Effector memory CD4-positive, alpha-beta T cell (primary cell): ENCODE measurements at regions not wholly inside any gene's neighbourhood (a gene's known extent, or its start where the extent isn't known, plus 50 kb on each side); places are given as distances from the start of the nearest gene placed in this dataset.

ENCODE experiments used
- DNase-seq, 3 donors: peaks; one replicate each; pipeline ENCODE4 v3.0.0-alpha.2; 2020
- H3K27ac ChIP-seq: 2 replicates; pipeline ENCODE4 v1.7.0; 2013; ENCODE audit warnings: mild to moderate bottlenecking, low read length, moderate library complexity; ENCODE audit not compliant: insufficient read depth, poor library complexity, severe bottlenecking
- H3K27me3 ChIP-seq: replicated peaks from 2 replicates; pipeline ENCODE4 v1.7.0; 2013; ENCODE audit warnings: mild to moderate bottlenecking, low read length; ENCODE audit not compliant: insufficient read depth, control insufficient read depth, poor library complexity, severe bottlenecking
- H3K36me3 ChIP-seq: 2 replicates; pipeline ENCODE4 v1.7.0; 2013; ENCODE audit warnings: mild to moderate bottlenecking, low read length, moderate library complexity; ENCODE audit not compliant: control insufficient read depth, insufficient read depth
- H3K4me1 ChIP-seq: 2 replicates; pipeline ENCODE4 v1.7.0; 2013; ENCODE audit warnings: low read length, mild to moderate bottlenecking; ENCODE audit not compliant: control insufficient read depth, insufficient read depth, poor library complexity, severe bottlenecking
- H3K4me3 ChIP-seq: 2 replicates; pipeline ENCODE4 v1.7.0; 2013; ENCODE audit warnings: low read length, low read depth, mild to moderate bottlenecking; ENCODE audit not compliant: insufficient read depth, poor library complexity, severe bottlenecking
- H3K9me3 ChIP-seq: 2 replicates; pipeline ENCODE4 v1.7.0; 2013; ENCODE audit warnings: mild to moderate bottlenecking, low read length, moderate library complexity; ENCODE audit not compliant: control insufficient read depth

DNA sequence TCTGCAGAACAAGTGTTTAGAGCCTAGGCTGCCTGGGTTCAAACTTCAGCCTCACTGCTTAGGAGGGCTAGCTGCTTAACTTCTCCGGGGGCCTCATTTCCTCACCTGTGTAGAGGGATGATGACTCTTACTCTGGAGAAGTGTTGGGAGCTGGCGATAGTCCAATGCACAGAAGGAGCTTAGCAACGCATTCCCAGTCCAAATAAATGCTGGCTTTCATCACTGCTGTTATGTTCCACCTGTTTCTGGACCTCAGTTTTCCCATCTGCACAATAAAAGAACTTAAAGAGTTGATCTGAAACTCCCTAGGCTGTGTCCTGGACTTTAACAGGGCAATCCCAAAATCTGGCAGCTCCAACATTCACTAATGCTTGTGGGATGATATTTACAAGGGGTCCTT is 337.8 kb downstream of the MIAT start:
- no peak for DNase-seq
- no peaks in the 10 kb centered on the region for H3K27me3 ChIP-seq
- no peak overlapping the region for H3K27ac ChIP-seq
- H3K4me1 ChIP-seq = no peaks in the 10 kb centered on the region
- no peak overlapping the region for H3K4me3 ChIP-seq
- H3K9me3 ChIP-seq = no peaks in the 10 kb centered on the region
- H3K36me3 ChIP-seq = no peaks in the 10 kb centered on the region

- Histone ChIP-seq H3K36me3 (no peaks in the 10 kb centered on the region), H3K9me3 (no peaks in the 10 kb centered on the region), H3K27me3 (no peaks in the 10 kb centered on the region)
Observed at GRCh38 chr22:26996154-26996553, 338.8 kb downstream of the MIAT start.

GRCh38 chr22:26998129-26998528 is 340.7 kb downstream of the MIAT start:
- DNase-seq = no peak
- H3K27me3 ChIP-seq = no peaks in the 10 kb centered on the region
- no peaks in the 10 kb centered on the region for H3K9me3 ChIP-seq
- H3K4me1 ChIP-seq = no peaks in the 10 kb centered on the region
- no peaks in the 10 kb centered on the region for H3K36me3 ChIP-seq
- no peak overlapping the region for H3K4me3 ChIP-seq
- H3K27ac ChIP-seq = no peak overlapping the region

More at GRCh38 chr22:26996154-26996553, 338.8 kb downstream of the MIAT start:
- DNase-seq = no peak
- Histone ChIP-seq H3K4me3 (no peak overlapping the region), H3K27ac (no peak overlapping the region), H3K4me1 (no peaks in the 10 kb centered on the region)

DNA sequence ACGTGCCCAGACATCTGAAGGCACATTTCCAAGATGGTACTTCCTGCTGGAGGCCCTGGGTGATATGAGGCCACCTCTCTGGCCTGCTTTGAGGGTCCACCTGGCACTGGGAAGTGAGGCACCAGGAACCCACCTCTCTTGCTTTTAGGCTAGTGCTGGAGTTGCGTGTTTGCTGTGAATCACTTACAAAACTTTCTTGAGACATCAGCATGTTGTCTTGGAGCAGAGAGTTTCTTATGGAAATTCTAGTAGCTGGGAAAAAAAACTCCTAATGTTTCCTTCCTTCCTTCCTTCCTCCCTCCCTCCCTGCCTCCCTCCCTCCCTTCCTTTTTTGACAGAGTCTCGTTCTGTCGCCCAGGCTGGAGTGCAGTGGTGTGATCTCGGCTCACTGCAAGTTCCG is 341.3 kb downstream of the MIAT start:
- H3K27me3 ChIP-seq = no peaks in the 10 kb centered on the region
- no peak overlapping the region for H3K27ac ChIP-seq
- DNase-seq = no peak
- no peaks in the 10 kb centered on the region for H3K4me1 ChIP-seq
- H3K36me3 ChIP-seq = no peaks in the 10 kb centered on the region
- H3K9me3 ChIP-seq = no peaks in the 10 kb centered on the region
- H3K4me3 ChIP-seq = no peak overlapping the region

DNA sequence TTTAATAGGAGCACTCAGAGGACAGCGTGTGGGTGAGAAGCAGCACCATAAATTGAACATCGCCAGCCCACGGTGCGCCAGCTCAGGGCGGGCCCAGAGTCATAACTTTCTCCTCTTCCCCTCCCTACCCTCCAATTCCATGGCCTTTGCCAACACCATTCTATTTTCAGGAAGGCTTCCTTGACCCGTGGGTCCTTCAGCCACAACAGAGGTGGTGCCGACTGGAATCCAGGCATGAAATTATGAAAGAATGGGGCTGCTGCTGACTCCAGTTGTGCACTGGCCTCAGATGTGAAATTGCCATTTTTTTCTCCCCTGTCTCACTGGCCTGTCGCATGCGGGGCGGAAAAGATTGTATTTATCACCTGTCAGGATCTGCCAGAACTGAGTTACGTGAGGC is 345.9 kb downstream of the MIAT start:
- no peak overlapping the region for H3K27ac ChIP-seq
- no peak for DNase-seq
- no peaks in the 10 kb centered on the region for H3K36me3 ChIP-seq
- H3K4me1 ChIP-seq = no peaks in the 10 kb centered on the region
- H3K27me3 ChIP-seq = no peaks in the 10 kb centered on the region
- no peak overlapping the region for H3K4me3 ChIP-seq
- H3K9me3 ChIP-seq = no peaks in the 10 kb centered on the region

DNA sequence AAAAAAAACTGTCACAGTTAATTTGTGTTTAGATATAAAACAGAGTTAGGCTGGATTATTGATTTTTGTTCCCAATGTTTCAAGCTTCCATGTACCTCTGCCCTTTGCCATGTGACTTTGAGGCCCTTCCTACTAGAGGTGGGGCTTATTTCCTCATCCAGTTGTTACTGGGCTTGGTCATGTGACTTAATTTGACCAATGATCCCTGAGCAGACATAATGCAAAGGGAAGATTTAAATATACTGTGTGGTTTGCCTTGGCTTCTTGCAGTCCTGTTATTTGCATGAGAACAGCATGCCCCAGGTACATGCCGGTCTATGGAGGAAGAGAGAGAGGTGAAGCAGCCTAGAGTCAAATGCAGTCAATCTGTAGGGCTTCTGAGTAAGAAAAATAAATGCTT is 347.0 kb downstream of the MIAT start:
- H3K27ac ChIP-seq = no peak overlapping the region
- H3K36me3 ChIP-seq = no peaks in the 10 kb centered on the region
- no peak overlapping the region for H3K4me3 ChIP-seq
- no peaks in the 10 kb centered on the region for H3K9me3 ChIP-seq
- H3K4me1 ChIP-seq = no peaks in the 10 kb centered on the region
- DNase-seq = no peak
- no peaks in the 10 kb centered on the region for H3K27me3 ChIP-seq

DNA sequence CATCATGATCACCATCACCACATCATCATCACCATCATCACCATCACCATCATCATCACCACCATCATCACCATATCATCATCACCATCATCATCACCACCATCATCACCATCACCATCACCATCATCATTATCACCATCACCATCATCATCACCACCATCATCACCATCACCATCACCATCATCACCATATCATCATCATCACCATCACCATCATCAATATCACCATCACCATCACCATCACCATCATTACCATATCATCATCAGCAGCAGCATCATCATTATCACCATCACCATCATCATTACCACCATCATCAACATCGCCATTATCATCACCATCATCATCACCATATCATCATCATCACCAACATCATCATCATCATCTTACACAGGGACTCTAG is 351.1 kb downstream of the MIAT start:
- H3K9me3 ChIP-seq = no peaks in the 10 kb centered on the region
- H3K27me3 ChIP-seq = no peaks in the 10 kb centered on the region
- no peak for DNase-seq
- no peaks in the 10 kb centered on the region for H3K4me1 ChIP-seq
- H3K36me3 ChIP-seq = no peaks in the 10 kb centered on the region
- H3K27ac ChIP-seq = no peak overlapping the region
- no peak overlapping the region for H3K4me3 ChIP-seq

DNA sequence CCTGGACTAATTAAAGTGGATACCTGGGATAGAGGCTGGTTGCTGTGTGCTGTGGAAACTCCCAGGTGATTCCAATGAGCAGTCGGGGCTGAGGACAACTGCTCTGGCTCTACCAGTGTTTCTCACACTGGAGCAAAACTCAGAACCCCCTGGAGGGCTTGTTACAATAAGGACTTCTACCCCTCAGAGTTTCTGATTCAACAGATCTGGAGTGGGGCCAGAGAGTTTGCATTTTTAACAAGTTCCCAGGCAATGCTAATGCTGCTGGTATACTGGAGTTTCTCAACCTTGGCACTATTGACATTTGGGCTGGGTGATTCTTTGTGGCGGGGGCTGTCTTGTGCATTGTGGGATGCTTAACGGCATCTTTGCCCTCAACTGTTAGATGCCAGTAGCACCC is 353.7 kb downstream of the MIAT start:
- no peaks in the 10 kb centered on the region for H3K4me1 ChIP-seq
- H3K27ac ChIP-seq = no peak overlapping the region
- H3K9me3 ChIP-seq = no peaks in the 10 kb centered on the region
- no peak overlapping the region for H3K4me3 ChIP-seq
- no peak for DNase-seq
- H3K36me3 ChIP-seq = no peaks in the 10 kb centered on the region
- H3K27me3 ChIP-seq = no peaks in the 10 kb centered on the region

DNA sequence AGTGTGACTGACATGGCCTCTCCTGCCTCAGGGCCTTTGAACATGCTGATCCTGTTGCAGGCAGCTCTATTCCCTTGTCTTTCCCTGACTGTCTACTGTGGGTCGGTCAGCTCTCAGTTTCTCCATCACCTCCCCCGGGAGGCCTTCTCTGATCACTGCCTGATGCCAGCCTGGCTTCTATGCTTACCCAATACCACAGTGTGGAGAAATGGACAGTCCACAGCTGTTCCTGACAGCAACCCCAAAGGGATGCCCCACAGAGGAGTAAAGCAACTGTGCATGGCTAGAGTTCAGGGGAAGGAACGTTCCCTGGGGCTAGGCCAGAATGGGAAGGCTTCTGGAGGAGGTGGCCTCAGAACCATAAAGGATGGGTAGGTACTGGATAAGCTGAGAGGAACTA is 354.3 kb downstream of the MIAT start:
- no peak overlapping the region for H3K4me3 ChIP-seq
- H3K27ac ChIP-seq = no peak overlapping the region
- no peaks in the 10 kb centered on the region for H3K36me3 ChIP-seq
- H3K9me3 ChIP-seq = no peaks in the 10 kb centered on the region
- no peak for DNase-seq
- H3K4me1 ChIP-seq = no peaks in the 10 kb centered on the region
- no peaks in the 10 kb centered on the region for H3K27me3 ChIP-seq

GRCh38 chr22:27019827-27020226 is 362.4 kb downstream of the MIAT start:
- no peak for DNase-seq
- Histone ChIP-seq H3K27me3 (no peaks in the 10 kb centered on the region), H3K36me3 (no peaks in the 10 kb centered on the region), H3K4me1 (no peaks in the 10 kb centered on the region), H3K27ac (no peak overlapping the region), H3K9me3 (no peaks in the 10 kb centered on the region), H3K4me3 (no peak overlapping the region)
